ENCODE measurements at regions not wholly inside any gene's neighbourhood (a gene's known extent, or its start where the extent isn't known, plus 50 kb on each side); places are given as distances from the start of the nearest gene placed in this dataset.
"Not testable (repeated sequence)": the region's sequence is repeated elsewhere in the genome, so short reads cannot be mapped to it uniquely, and the experiment has no call there.

- DNase-seq: no peak
These were observed 130.6 kb upstream of the TGFBR2 start for GRCh38 chr3:30475809-30476178.

- peak; percentile 71 for DNase-seq
These were observed 129.9 kb upstream of the TGFBR2 start for GRCh38 chr3:30476368-30477084.

GRCh38 chr3:30477149-30477921, 129.1 kb upstream of the TGFBR2 start:
- no peak for DNase-seq

- DNase-seq: not testable (repeated sequence)
These were observed 126.7 kb upstream of the TGFBR2 start for GRCh38 chr3:30479737-30480136.

GRCh38 chr3:30480156-30480555, 126.2 kb upstream of the TGFBR2 start:
- not testable (repeated sequence) for DNase-seq

GRCh38 chr3:30480587-30480986, 125.8 kb upstream of the TGFBR2 start:
- DNase-seq: no peak

GRCh38 chr3:30481241-30481640, 125.2 kb upstream of the TGFBR2 start:
- no peak for DNase-seq

GRCh38 chr3:30484229-30484628, 122.2 kb upstream of the TGFBR2 start:
- DNase-seq: not testable (repeated sequence)

GRCh38 chr3:30486368-30486767, 120.0 kb upstream of the TGFBR2 start:
- DNase-seq: no peak

- no peak for DNase-seq
These were observed 118.2 kb upstream of the TGFBR2 start for GRCh38 chr3:30488070-30488756.

GRCh38 chr3:30492322-30493192, 113.8 kb upstream of the TGFBR2 start:
- DNase-seq: no peak

- DNase-seq: no peak
These were observed 112.5 kb upstream of the TGFBR2 start for GRCh38 chr3:30493911-30494311.

GRCh38 chr3:30495172-30496065, 111.0 kb upstream of the TGFBR2 start:
- peak; percentile 5 for DNase-seq

GRCh38 chr3:30496066-30496966, 110.1 kb upstream of the TGFBR2 start:
- no peak for DNase-seq

GRCh38 chr3:30498587-30498967, 107.8 kb upstream of the TGFBR2 start:
- DNase-seq: no peak

GRCh38 chr3:30500666-30501399, 105.6 kb upstream of the TGFBR2 start:
- DNase-seq: no peak

- no peak for DNase-seq
These were observed 104.9 kb upstream of the TGFBR2 start for GRCh38 chr3:30501526-30501925.

GRCh38 chr3:30502051-30502741, 104.2 kb upstream of the TGFBR2 start:
- DNase-seq: no peak

- no peak for DNase-seq
These were observed 103.7 kb upstream of the TGFBR2 start for GRCh38 chr3:30502742-30503073.
